ENCODE measurements at regions not wholly inside any gene's neighbourhood (a gene's known extent, or its start where the extent isn't known, plus 50 kb on each side); places are given as distances from the start of the nearest gene placed in this dataset.
A peak's percentile ranks its signal among the peaks of the same experiment; 100 is the strongest.

DNA sequence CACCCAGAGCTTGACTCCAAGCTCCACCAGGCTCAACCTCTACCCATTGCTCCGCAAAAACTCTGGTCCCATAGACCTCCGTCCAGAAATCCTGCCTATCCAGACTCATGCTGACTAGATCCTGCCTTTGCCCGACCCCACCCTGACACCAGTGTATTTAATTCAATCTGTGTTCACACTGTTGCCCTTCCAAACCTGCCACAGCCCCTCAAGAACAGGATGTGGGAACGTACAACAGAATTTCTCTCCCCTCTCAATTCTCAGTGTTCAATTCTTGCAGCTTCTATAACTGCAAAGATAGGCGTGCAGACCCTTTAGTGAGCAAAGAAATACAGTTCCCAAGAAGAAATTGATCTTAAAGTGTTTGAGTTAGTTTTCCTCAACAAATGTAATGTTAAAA lies 154.2 kb upstream of the FRG1 start (continued):
- TF ChIP-seq EGR1 (IDR thresholded peaks at IDR 0.05; ENCODE audit: low read depth) (no peak), RAD21 (IDR thresholded peaks at IDR 0.05; ENCODE audit: low read depth) (no peak)

DNA sequence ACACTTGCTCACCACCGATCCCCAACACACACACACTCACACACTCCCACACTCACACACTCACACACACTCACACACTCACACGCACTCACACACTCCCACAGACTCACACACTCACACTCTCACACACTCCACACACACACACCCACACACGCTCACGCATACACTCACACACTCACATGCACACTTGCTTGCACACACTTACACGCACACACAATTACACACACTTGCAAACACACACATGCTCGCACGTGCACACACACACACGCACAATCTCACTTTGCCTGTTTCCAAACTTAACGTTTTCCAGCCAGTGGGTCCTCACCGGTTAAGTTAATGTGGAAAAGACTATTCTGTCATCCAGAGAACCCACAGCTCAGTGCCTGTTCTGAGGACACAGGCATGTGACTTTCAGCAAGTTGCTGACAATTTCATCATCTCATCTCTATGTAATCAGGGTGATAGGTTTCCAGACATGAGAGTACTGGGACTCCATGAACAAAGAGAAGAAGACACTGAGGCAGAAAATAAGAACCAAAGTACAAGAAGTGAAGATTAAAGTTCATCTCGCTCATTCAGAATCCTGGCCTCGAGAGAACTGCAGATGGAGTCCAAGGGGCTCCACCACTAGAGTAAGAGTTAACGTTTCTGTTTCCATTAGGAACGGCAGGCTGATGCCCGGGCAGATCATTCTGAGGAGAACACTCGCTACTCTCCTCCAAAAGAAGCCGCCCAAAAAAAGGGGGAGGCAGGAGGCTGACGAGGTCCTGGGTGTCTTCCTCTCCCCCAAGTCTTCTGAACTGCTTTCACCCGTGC lies 153.2 kb upstream of the FRG1 start:
- no peak for DNase-seq (ENCODE audit: low read depth, low spot score)
- Histone ChIP-seq H4K20me1 (ENCODE audit: insufficient read depth) (no peaks in the 10 kb centered on the region), H3K4me1 (ENCODE audit: control insufficient read depth in 1 of 2, insufficient read depth in 2 of 2, low read length in 2 of 2) (no peaks in the 10 kb centered on the region), H2AFZ (ENCODE audit: low read depth, low read length, poor library complexity, severe bottlenecking) (no peak overlapping the region), H3K4me2 (ENCODE audit: low read length) (no peak overlapping the region), H3K9ac (ENCODE audit: low read length) (no peak overlapping the region), H3K9me3 (ENCODE audit: control insufficient read depth in 1 of 2, insufficient read depth in 1 of 2, low read depth in 1 of 2, low read length in 2 of 2) (no peaks in the 10 kb centered on the region), H3K27me3 (ENCODE audit: insufficient read depth, low read length) (peaks cover 21% of the 10 kb centered on the region), H3K4me3 (replicated peaks in 1 of 2; ENCODE audit: low read depth in 1 of 2, low read length in 2 of 2) (no peak overlapping the region), H3K79me2 (ENCODE audit: insufficient read depth, low read length) (no peaks in the 10 kb centered on the region), H3K27ac (ENCODE audit: low read depth, low read length) (no peak overlapping the region), H3K9me2 (ENCODE audit: insufficient read depth) (no peaks in the 10 kb centered on the region), H3K36me3 (ENCODE audit: control insufficient read depth in 1 of 2, insufficient read depth in 2 of 2, low read length in 2 of 2) (no peaks in the 10 kb centered on the region)
- TF ChIP-seq ELF1 (IDR thresholded peaks at IDR 0.05; ENCODE audit: borderline replicate concordance, low read depth) (no peak), SP1 (IDR thresholded peaks at IDR 0.05; ENCODE audit: low read depth) (no peak), CTCF (IDR thresholded peaks at IDR 0.05 in 2 of 3, conservative IDR thresholded peaks at IDR 0.05 in 1 of 3; ENCODE audit: borderline replicate concordance in 1 of 3, insufficient read depth in 1 of 3, low read depth in 2 of 3, low read length in 2 of 3) (no peak), CEBPB (IDR thresholded peaks at IDR 0.05; ENCODE audit: low read depth) (peak; percentile 84), POLR2AphosphoS5 (IDR thresholded peaks at IDR 0.05; ENCODE audit: low read depth, low read length) (no peak), ZFX (IDR thresholded peaks at IDR 0.05) (no peak), RAD21 (IDR thresholded peaks at IDR 0.05; ENCODE audit: low read depth) (no peak)
- TF ChIP-seq, protein P1, sequence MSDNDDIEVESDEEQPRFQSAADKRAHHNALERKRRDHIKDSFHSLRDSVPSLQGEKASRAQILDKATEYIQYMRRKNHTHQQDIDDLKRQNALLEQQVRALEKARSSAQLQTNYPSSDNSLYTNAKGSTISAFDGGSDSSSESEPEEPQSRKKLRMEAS (IDR thresholded peaks at IDR 0.05): peak; percentile 53; the same call in 1 of the 2 replicates
- intact Hi-C loops (cut with micrococcal nuclease): no loop called here
- no TSS peak for BruUV-seq (replicated peaks)
- ChIA-PET CTCF (no interaction called here), RAD21 (ENCODE audit: low non-redundant PET in 1 of 2, low total read pairs in 2 of 2, uncharacterized antibody in 2 of 2, unreplicated experiment in 2 of 2) (no interaction called here), POLR2A (no interaction called here)
- ATAC-seq: no peak
